ENCODE measurements at regions not wholly inside any gene's neighbourhood (a gene's known extent, or its start where the extent isn't known, plus 50 kb on each side); places are given as distances from the start of the nearest gene placed in this dataset.

- TF ChIP-seq POLR2A (IDR thresholded peaks at IDR 0.05; ENCODE audit: low read depth, low read length) (no peak), TAF1 (IDR thresholded peaks at IDR 0.05; ENCODE audit: low read depth, low read length) (no peak), SPI1 (IDR thresholded peaks at IDR 0.05; ENCODE audit: low read depth, low read length) (no peak), POLR2AphosphoS5 (IDR thresholded peaks at IDR 0.05; ENCODE audit: low read depth, low read length) (no peak), POU2F2 (IDR thresholded peaks at IDR 0.05; ENCODE audit: low read depth, low read length) (no peak), PAX5 (IDR thresholded peaks at IDR 0.05; ENCODE audit: insufficient read depth, low read length, severe bottlenecking) (no peak)
These were observed 583.4 kb downstream of the BCKDHB start for GRCh38 chr6:80689716-80690395.

All from GM12891 (cell line).